Umbilical cord (tissue), 1 donor: ENCODE measurements at regions not wholly inside any gene's neighbourhood (a gene's known extent, or its start where the extent isn't known, plus 50 kb on each side); places are given as distances from the start of the nearest gene placed in this dataset.
"Not testable (repeated sequence)": the region's sequence is repeated elsewhere in the genome, so short reads cannot be mapped to it uniquely, and the experiment has no call there.

Experiments
- DNase-seq: peaks from one replicate; pipeline ENCODE4 v3.0.0-alpha.2; 2015; ENCODE audit warnings: low spot score

DNA sequence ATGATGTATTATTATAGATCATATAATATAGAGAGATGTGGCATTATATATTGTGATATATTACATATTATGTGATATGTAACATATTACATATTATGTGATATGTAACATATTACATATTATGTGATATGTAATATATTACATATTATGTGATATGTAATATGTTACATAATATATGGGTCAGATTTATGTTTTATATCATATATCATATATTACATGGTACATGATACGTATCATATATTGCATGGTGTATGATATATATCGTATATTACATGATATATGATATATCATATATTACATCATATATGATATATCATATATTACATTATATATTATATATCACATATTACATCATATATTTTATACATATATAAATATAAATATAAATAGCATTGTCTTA lies 164.1 kb upstream of the NEBL start:
- no peak for DNase-seq

DNA sequence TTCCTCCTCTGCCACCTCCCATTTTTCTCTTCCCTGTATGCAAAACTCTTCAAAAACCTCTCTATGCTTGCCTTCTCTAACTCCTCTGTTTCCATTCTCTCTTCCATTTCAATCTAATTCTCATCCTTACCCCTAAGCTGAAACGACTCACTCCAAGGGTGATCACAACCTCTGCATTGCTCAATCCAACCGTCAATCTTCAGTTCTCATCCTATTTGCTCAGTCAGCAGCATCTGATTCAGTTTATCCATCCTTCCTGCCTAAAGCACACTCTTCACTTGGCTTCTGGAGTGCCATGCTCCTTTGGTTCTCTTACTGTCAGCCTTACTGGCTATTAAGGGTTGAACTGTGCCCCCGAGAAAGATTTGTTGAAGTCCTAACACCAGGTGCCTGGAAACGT lies 163.5 kb upstream of the NEBL start:
- no peak for DNase-seq

DNA sequence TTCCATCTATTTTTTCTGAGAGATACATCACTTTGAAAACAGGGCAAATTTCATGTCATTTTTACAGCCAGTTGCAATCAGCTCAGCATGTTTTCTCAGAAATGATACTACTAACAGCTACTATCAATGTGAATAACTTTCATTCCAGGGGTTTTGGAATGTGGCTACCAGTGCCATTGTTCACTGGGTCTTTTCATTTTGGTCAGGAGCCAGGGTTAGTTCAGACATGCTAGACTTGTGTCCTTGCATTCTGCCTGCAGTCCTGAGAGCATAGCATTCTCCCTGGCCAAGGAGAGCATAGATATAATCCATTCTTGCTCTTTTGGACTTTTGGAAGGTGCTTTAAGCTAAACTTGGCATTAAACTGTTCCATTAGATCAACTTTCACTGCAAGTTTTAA lies 160.9 kb upstream of the NEBL start:
- DNase-seq, result no peak

DNA sequence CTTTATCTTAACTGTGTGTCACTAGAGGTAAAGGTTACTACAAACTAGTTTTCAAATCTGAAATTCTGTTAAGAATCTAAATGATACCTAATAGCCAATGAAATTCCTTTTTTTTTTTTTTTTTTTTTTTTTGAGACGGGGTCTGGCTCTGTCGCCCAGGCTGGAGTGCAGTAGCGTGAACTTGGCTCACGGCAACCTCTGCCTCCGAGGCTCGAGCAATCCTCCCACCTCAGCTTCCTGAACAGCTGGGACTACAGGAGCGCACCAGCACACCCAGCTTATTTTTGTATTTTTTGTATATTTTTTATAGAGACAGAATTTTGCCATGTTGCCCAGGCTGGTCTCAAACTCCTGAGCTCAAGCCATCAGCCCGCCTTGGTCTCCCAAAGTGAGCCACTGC lies 160.3 kb upstream of the NEBL start:
- DNase-seq, result no peak

DNA sequence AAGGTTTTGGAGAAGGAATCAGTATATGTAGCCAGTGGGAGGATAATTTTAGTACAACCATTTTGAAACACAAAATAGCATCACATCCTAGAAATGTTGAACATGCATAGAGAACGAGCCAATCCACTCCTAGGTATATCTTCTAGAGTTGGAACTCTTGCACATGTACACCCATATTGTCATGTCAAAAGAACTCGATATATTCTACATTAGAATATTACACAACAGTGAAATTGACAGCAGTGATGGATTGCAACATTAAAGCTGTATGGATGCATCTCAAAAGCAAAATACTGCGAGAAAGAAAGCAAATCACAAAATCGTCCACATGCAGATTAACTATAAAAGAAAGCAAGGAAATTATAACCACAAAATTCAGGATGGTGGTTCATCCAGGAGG lies 159.3 kb upstream of the NEBL start:
- DNase-seq, result no peak

DNA sequence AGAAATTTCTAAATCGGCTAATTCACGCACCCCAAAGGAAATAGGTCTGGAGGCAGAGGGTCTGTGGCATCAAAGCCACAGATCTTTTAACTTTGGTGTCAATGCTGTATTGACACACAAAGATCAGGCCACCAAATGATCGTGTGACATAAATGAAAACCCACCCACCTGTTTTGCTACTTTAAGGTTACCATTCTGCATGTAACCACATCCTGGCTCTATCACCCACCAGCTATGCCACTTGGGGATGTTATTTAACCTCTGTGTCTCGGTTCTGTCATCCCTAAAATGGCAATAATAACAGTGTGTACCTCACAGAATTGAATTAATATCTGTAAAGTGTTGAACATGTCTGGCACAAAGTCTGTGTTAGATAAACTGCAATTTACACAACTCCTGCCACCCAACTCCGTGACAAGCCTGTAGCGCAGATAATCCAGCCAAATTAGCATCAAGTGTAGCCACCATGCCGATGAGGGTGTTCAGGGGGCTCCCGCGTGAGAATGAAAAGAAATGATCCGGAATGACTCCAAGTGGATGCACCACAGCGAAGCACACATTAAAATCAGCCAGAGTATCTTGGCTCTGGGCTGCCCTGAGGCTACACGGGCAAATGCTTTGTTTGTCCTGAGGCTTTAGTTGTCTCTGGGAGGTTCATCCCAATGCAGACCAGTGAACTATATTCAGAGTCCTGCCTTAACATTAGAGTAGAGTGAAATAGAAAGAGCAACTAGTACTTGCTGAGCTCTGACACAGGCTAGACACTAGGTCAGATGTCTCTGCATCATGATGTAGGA lies 158.4 kb upstream of the NEBL start:
- no peak for DNase-seq

DNA sequence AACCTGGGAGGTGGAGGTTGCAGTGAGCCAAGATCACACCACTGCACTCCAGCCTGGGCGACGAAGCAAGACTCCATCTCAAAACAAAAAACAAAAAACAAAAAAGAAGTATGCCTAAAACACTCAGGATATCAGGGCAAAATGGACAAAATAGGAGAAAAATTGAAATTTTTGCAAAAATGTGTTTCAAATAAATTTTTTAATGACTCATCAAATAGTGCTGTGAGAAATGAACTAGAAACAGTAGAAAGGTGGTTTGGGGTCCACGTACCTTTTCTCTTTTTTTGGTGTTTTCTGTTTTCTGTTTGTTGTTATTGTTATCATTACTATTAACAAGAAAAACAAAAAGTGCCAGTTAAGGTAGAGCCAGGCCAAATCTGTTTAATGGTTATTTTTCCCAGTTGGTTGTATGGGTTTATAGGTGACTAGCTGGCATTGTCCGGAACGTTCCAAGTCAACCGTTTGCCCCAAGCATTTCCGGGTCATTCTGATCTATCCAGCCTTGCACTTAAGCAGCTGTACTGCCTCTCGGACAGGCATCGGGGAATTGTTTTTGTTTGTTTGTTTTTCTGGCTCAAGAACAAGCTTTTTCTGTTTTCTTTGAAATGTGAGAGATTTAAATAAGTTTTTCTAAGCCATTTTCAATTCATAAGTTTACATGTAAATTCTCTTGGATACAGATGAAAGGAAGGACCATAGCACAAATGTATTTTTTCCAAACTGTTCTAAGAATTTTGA lies 157.0 kb upstream of the NEBL start:
- no peak for DNase-seq

DNA sequence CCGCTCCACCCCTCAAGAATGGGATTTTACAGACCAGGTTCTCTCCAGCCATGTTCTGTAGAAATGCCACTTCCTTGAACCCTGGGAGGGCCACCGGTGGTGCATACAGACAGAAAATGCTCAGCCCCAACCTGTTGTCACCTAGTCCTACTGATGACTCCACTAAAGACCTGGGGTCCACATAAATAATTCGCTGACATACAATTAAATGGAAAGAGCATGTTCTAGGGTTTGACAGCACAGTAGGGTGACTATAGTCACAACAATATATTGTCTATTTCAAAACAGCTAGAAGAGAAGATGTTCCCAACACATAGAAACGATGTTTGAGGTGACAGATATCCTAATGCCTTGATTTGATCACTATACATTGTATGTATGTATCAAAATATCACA lies 155.6 kb upstream of the NEBL start:
- no peak for DNase-seq

DNA sequence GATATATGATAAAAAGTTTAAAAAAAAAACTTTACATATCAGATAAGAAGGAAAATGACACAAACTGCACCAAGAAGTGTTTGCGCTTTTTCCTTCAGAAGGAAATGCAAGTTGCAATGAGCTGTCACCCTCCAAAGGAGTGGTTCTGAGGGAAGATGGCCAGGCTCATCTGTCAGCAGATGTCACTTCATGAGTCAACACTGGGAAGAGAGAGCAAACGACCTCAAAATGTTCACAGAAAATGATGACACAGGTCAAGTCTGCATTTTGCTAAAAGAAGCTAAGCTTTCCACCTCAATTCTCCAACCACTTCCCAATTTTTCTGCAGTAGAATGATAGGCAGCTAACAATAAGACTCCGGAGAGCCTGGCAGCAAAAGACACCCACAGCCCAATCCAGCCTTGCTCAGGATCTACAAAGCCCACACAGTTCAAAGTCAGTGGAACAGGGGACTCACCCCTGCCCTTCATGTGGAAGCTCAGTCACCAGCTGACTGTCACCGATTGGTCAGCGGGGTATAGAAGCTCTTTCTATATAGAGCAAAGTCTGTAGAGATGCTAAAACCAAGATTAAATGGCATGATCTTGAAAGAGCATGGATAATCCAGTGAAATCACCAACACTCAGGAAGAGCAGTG lies 155.1 kb upstream of the NEBL start:
- DNase-seq, result no peak

DNA sequence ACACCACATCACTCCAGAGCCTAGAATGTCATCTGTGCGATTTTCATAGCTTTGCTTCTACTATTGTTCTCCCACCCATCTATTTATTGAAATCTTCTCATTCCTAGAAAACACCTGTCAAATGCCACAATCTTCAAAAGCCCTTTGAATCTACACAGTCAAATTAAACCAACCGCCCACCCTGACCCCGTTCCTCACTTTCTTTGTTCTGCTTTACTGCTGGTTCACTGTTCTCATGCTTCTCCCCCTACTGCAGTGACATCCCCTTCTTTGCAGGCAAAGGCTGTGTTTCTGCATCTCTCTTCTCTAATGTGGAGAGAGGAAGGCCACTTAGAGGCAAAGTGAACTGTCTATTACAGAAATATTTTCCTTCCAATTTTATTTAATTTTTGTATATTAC lies 152.4 kb upstream of the NEBL start:
- DNase-seq, result no peak

DNA sequence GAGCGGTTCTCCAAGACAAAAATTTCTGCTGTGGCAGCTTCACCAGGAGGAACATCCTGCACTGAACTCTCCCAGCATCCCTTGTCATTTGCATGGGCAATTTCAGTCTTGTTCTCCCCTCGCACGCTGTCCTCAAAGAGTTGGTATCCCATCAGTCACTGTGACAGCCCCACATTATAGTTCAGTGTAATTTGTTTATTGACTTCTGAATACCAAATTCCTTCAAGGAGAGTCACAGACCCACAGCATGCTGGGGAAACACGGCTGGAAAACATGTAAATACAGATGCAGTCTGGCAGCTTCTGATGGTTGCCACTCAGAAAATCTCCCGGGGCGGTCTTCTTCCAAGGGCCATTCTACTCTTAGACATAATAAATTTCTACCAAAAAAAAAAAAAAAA lies 151.0 kb upstream of the NEBL start:
- DNase-seq, result no peak

DNA sequence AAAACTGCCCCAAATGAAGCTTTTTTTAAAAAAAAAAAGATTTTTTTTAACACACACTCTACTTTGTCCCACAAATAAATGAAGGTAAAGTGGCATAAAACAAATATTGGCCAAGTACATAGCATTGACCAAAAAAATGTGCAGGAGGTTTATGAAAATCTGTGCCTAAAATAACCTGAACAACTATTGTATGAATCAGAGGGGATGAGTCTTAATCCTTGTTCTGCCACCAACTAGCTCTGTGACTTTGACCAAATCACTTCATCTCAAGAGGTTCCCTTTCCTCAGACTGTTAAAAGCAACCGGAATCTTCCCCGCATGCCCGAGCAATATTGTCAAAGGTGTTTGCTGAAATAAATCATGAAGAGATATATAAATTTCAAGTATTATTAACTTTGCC lies 150.4 kb upstream of the NEBL start:
- DNase-seq, result no peak

DNA sequence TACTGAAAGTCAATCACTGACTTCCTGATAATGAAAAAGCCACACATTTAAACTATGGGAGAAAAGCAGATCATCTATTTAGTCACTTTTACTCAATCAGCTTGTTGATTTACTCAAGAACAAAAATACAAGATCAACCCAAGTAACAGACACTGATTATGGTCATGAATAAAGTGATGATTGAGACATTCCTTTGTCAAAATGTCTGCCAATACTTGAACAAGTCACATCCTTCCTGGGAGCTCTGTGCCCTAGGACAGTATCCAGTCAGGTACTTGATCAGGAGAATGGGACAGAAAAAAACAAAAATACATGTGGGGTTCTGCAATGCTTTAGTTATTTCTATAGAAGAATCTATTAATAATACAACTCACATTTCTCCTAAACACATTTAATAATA lies 150.0 kb upstream of the NEBL start:
- DNase-seq, result no peak

DNA sequence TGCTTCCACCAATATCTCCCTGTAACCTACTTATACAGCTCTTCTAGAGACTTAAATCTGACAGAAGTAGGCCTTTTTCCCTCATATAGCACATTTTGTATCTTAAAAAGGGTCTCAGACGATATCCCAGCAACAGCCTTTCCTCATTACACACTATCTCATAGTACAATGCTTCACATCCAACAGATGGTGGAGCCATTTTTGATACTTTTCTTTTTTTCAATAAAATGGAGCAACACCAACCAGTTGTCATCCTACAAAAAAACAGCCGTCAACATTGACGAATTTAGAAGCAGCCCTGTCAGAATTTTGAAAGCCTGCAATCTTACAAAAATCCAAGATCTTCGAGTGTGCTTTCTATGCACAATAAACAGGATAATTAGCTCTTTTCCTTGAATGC lies 145.9 kb upstream of the NEBL start:
- DNase-seq, result no peak

DNA sequence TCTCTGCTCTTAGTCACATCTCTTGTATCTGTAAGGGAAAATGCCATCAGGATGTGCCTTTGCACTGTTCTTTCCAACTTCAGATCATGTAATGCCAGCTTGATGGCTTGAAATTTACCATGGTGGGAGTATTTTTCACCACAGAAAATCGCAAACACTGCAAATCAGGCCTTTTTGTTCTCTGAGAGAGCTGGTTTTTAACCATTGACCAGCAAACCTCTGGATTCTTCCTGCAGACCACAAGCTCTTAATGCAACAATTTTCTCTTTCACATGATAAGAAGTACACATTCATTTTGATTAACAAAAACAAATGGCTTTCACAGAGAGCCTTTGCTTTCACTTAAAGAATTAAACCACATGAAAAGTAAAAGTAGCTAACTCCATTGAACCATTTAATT lies 145.4 kb upstream of the NEBL start:
- no peak for DNase-seq

DNA sequence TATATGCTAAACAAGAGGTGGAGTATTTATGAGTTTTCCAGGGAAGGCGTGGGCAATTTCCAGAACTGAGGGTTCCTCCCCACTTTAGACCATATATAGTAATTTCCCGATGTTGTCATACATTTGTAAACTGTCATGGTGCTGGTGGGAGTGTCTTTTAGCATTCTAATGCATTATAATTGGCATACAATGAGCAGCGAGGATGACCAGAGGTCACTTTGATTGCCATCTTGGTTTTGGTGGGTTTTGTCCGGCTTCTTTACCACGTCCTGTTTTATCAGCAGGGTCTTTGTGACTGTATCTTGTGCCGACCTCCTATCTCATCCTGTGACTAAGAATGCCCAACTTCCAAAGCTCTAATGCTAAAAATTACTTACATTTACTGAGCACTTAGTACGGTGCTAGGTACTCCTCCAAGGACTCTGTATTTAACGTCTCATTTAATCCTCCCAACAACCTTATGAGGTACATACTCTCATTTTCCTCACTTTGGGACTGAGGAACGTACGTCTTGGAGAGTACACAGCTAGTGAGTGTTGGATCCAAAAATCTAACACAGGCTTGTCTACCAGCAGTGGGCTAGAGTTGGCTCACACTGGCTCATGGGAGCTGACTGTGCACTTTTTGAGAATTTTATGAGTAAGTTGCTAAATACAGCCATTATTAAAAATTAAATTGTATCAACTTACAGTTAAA lies 144.8 kb upstream of the NEBL start:
- DNase-seq, result no peak

DNA sequence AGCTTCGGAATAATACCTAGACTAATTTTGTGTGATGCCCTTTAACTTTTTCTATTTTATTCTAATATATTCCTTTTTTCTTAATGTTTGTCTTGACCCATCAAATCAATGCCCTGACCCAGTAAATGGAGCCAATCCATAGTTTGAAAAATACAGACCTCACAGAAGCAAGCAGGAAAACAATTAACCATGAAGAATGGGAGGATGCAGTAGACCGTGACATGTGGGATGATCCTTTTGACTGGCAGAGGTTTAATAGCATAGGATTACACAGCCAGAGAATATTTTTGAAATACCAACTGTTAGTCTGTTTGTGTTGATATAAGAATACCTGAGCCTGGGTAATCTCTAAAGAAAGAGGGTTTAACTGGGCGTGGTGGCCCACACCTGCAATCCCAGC lies 142.6 kb upstream of the NEBL start:
- DNase-seq, result no peak

DNA sequence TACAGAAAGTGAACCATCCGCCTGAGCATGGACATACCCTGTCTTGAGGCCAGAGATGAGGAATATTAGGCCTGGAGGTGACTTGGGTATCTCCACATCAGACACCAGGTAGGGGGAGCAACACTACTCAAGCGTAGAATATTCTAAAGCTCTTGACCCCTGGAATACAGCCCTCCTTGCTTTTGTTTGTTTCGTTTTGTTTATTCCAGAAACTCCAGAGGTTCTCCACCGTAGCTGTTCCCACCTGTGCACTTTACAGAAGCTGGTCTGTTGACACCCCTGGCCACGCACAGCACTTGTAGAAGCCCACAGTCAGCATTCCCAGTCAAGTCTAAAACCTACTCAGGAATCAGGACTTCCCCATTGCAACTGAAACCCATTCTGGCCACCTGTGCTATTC lies 139.6 kb upstream of the NEBL start:
- no peak for DNase-seq

DNA sequence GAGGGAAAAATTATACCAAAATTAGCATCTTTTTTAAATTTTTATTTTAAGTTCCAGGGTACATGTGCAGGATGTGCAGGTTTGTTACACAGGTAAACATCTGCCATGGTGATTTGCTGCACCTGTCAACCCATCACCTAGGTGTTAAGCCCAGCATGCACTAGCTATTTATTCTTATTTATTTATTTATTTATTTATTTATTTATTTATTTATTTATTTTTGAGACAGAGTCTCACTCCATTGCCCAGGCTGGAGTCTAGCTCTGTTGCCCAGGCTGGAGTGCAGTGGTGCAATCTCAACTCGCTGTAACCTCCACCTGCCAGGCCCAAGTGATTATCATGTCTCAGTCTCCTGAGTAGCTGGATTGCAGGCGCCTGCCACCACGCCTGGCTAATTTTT lies 137.7 kb upstream of the NEBL start:
- DNase-seq, result not testable (repeated sequence)

DNA sequence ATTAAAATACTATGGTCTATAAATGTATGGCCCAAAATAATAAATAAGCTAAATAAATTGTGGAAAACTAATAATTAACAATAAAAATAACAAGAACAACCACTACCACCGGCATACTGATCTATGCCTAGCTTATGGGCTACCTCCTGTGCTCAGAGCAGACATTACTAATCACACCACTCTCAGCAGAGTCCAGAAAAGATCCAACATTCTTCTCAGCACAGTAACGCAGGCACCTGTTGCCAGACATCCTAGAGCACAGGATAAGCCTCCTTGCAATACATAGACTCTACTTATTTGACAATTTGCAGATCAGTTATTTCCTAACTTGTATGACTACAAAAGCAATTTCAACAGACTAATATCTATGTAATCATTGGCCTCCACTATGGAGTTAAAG lies 137.1 kb upstream of the NEBL start:
- DNase-seq, result no peak

DNA sequence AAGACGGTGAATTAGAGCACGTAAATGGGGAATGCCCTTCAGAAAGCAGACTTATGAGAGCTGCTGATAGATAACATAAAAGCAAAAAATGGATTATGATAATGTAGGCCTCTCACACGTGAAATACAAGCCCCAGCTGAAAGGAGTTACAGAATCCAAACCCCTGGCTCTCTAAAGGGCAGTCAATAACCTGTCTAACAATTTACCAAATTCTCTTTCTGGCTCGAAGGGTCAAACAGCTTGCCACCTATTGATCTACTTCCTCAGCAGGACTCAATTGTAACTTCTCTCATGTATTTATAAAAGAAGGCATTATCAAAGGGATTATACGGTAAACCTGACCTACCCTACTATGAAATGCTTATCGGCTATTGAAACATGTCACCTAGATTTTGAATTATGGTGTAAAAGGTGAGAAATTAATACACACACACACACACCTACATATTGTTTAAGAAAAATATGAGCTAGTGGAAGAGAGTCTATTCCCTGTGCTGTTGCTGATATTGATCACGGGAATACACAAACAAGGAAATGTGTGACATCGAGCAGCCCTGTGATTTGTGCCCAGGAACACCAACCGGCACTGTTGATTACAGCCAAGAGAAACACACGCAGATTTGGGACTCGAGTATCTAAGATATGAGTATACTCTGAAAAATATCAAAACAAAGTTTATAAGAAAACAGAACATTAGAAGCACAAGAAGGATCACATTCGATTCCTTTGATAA lies 135.6 kb upstream of the NEBL start:
- no peak for DNase-seq
